Left renal pelvis (tissue), 4 donors: ENCODE measurements at regions not wholly inside any gene's neighbourhood (a gene's known extent, or its start where the extent isn't known, plus 50 kb on each side); places are given as distances from the start of the nearest gene placed in this dataset.
"Not testable (repeated sequence)": the region's sequence is repeated elsewhere in the genome, so short reads cannot be mapped to it uniquely, and the experiment has no call there.

Experiments used
- DNase-seq, 4 donors: peaks; one replicate each; pipeline ENCODE4 v3.0.0-alpha.2; 2013; ENCODE audit warnings: low read depth in 4 of 4, low spot score in 3 of 4

DNA sequence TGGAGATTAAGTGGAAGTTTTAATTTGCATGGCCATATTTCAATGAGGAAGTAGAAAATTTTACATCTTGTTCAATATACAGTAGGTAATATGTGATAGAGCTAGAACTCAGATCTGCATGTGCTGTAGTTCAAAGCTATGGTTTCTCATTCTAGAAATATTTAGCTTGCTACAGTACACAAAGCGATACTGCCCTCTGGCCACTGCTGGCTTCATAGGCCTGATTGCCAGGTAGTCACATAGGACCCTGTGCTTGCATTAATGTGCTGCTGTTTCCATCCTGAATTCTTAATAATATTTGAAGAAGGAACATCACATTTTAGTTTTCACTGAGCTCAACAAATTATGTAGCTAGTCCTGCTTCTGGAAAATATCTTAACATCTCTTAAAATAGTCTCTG, 87.0 kb downstream of the PLSCR2 start:
- no peak for DNase-seq

GRCh38 chr3:146380046-146380445, 89.3 kb downstream of the PLSCR2 start:
- DNase-seq, result no peak

GRCh38 chr3:146375219-146375618, 94.1 kb downstream of the PLSCR2 start:
- no peak for DNase-seq

DNA sequence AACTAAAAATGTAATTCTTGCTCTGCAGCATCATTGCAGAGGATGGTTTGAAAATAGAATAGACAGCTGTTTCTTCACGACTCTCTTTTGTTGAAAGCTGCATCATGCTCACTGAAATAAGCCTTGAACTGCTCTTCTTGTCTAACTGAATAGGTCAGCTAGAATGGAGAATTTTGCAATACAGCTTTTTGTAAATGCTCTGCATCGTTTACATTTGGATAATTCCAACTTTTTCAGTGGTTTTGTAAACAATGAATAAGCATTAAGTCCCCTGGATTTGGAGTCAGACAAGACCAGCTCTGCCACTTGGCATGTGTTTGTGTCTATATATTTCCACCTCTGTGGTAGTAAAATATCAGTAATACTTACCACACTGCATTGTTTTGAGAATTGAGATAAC, 95.2 kb downstream of the PLSCR2 start:
- no peak for DNase-seq

DNA sequence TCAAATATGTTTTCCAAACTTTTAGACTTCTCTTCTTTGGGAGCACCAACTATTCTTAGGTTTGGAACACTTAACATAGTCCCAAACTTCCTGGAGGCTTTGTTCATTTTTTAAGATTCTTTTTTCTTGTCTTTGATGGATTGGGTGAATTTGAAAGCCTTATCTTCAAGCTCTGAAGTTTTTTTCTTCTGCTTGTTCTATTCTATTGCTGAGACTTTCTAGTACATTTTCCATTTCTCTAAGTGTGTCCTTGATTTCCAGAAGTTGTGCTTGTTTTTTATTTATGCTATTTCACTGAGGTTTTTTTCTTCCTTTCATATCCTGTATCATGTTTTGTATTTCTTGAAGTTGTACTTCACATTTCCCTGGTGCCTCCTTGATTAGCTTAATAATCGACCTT, 97.5 kb downstream of the PLSCR2 start:
- no peak for DNase-seq

GRCh38 chr3:146368882-146369523, 100.4 kb downstream of the PLSCR2 start:
- DNase-seq, result no peak

- DNase-seq, result no peak
Observed at GRCh38 chr3:146359841-146360240, 108.9 kb upstream of the PLSCR4 start.

DNA sequence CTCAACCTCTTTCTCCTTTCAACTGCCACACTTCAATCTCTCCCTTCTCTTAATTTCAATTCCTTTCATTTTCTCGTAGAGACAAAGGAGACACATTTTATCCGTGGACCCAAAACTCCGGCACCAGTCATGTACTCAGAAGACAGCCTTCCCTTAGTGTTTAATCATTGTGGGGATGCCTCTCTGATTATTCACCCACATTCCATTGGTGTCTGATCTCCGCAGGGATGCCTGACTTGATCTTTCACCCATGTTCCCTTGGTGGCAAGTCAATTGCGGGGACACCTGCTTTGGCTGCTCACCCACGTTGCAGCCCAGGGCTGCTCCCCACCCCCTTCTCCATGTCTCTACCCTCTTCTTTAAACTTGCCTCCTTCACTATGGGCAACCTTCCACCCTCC, 103.5 kb upstream of the PLSCR4 start:
- DNase-seq, result not testable (repeated sequence)

DNA sequence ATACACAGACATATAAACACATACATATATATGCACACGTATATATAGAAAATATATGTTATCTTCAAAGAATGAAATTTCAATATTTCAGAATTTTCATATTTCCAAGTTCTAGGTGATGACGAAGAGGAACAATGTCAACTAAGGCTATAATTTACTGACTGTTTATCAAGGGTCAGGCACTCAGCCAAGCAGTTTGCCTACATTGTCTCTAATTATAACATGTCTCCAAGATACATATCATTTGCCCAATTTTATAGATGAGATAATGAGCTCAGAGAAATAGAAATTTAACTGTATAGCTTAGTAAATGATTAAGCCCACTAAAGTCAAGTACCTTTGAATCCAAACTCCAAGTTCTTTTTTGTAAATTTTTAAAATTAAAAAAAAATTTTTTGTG, 99.9 kb upstream of the PLSCR4 start:
- no peak for DNase-seq

GRCh38 chr3:146345900-146346299, 95.0 kb upstream of the PLSCR4 start:
- DNase-seq, result no peak

DNA sequence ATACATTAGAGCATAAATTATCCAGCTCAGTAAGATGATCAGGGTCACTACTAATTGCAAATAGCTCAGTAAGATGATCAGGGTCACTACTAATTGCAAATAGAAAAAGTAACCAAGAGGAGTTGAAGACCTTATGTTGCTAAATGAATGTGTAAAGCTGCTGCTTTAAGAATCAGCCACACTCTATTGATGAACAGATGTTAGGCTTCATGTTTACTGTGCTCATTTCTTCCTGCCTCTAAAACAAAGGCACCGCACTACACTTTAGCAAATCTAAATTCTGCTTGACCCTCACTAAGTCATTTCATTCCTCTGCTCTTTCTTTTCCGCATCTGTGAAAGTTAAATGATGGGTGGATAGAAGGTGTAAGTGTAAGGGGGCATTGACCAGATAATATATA, 92.6 kb upstream of the PLSCR4 start:
- DNase-seq, result peak in 2 of 4 donors; percentile 20 to 21

- DNase-seq, result peak in 2 of 4 donors; percentile 12 to 14
Observed at GRCh38 chr3:146342989-146343388, 92.1 kb upstream of the PLSCR4 start.

- peak in 1 of 4 donors; percentile 9 for DNase-seq
Observed at GRCh38 chr3:146339349-146339748, 88.4 kb upstream of the PLSCR4 start.

DNA sequence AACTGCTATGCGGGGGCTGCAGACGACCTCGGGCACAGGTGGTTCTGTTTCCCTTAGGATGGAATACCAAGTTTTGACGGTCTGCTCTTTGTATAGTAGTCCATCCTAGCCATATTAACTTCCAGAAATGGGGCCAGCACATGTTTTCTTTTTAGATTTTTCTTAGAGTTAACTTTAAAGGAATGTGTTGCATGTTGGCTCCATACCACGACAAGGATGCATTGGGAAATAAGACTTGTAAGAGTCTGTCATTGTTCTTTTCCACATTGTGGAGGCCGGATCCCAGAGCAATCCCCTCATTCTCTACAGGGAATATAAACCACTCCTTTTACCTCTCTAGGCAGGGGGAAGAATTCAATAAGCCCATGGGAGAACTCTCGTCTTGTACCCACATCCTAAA, 87.1 kb upstream of the PLSCR4 start:
- no peak for DNase-seq

DNA sequence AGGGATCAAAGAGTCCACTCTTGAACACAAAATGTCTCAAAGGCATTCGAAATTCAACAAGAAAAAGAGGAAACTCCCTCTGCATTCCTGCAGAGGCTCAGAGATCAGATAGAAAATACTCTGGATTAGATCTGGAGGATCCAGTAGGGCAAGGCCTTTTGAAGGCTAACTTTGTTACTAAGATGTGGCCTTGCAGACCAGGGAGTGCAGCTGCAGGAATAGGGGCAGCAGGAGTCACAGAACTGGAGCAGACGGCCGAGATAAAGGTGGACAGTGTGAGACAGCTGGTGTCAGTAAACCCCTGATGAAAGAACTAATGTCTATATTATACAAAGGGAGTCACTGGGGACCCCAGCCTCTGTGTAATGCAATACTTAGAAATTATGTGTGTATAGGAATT, 84.5 kb upstream of the PLSCR4 start:
- no peak for DNase-seq

GRCh38 chr3:146334151-146334550, 83.2 kb upstream of the PLSCR4 start:
- no peak for DNase-seq

GRCh38 chr3:146331967-146332366, 81.1 kb upstream of the PLSCR4 start:
- DNase-seq, result no peak

- peak in 1 of 4 donors; percentile 22 for DNase-seq
Observed at GRCh38 chr3:146326875-146327543, 76.1 kb upstream of the PLSCR4 start.

DNA sequence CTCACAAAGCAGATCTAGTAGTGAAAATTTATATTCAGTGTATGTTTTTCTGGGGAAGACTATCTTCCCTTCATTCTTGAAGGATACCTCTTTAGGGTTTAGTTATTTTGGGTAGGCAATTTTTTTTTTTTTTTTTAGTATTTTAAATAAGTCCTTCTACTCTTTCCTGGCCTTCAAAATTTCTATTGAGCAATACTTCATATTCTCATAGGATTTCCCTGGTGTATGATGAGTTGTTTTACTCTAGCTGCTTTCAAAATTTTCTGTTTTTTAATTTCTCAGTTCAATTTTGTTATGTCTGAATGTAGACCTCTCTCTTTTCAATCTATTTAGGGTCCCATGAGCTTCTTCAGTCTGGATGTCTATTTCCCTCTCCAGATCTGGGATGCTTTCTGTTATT, 74.3 kb upstream of the PLSCR4 start:
- DNase-seq, result no peak

GRCh38 chr3:146322216-146322817, 71.4 kb upstream of the PLSCR4 start:
- DNase-seq, result no peak

GRCh38 chr3:146314871-146315270, 64.0 kb upstream of the PLSCR4 start:
- DNase-seq, result no peak

DNA sequence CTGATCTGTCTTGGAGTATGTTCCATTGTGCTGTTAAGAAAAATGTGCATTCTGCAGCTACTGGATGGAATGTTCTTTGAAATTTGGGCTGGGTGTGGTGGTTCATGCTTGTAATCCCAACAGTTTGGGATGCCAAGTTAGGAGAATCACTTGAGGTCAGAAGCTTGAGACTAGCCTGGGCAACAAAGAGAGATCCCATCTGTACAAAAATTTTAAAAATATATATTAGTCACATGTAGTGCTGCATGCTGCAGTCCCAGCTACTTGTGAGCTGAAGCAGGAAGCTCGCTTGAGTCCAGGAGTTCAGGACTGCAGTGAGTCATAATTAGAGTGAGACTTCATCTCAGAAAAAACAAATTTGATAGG, 62.8 kb upstream of the PLSCR4 start:
- no peak for DNase-seq
